Thymus (tissue), 11 donors: ENCODE measurements at regions not wholly inside any gene's neighbourhood (a gene's known extent, or its start where the extent isn't known, plus 50 kb on each side); places are given as distances from the start of the nearest gene placed in this dataset.

ENCODE experiments used
- DNase-seq, 9 donors: peaks; one replicate each; pipeline ENCODE4 v3.0.0-alpha.2; 2013; ENCODE audit warnings: low spot score in 9 of 9, low read depth in 6 of 9, missing footprints in 1 of 9
- H3K27ac ChIP-seq, 2 donors: one replicate each; pipeline ENCODE4 v1.5.1; 2013; ENCODE audit warnings: control low read depth in 1 of 2, low read depth in 1 of 2, low read length in 1 of 2, mild to moderate bottlenecking in 1 of 2, moderate library complexity in 1 of 2
- H3K27me3 ChIP-seq, 2 donors: one replicate each; pipeline ENCODE4 v1.5.1; 2013; ENCODE audit warnings: low read length in 1 of 2; ENCODE audit not compliant: control insufficient read depth in 2 of 2, insufficient read depth in 1 of 2
- H3K36me3 ChIP-seq, 2 donors: one replicate each; pipeline ENCODE4 v1.5.1; 2013; ENCODE audit warnings: low read length in 1 of 2, mild to moderate bottlenecking in 1 of 2, moderate library complexity in 1 of 2; ENCODE audit not compliant: control insufficient read depth in 2 of 2, insufficient read depth in 2 of 2
- H3K4me1 ChIP-seq, 2 donors: one replicate each; pipeline ENCODE4 v1.5.1; 2013; ENCODE audit warnings: low read length in 2 of 2; ENCODE audit not compliant: control insufficient read depth in 2 of 2, insufficient read depth in 2 of 2
- H3K4me3 ChIP-seq, 2 donors: one replicate each; pipeline ENCODE4 v1.5.1; 2013; ENCODE audit warnings: low read length in 2 of 2, control low read depth in 1 of 2, mild to moderate bottlenecking in 1 of 2
- H3K9me3 ChIP-seq, 2 donors: one replicate each; pipeline ENCODE4 v1.5.1; 2013; ENCODE audit warnings: low read length in 1 of 2, mild to moderate bottlenecking in 1 of 2; ENCODE audit not compliant: control insufficient read depth in 2 of 2, insufficient read depth in 1 of 2
- WGBS: extraction: QIAGEN DNeasy Blood & Tissue Kit; methylation state at CpG from one replicate; pipeline ENCODE4 v1.1.7; 2013; 5-methylcytosine and 5-hydroxymethylcytosine counted together
- donor health status: healthy.

GRCh38 chr6:81694855-81695254 lies 57.6 kb downstream of the TENT5A start:
- WGBS, result 90% methylated on average over 1 of the region's 1 CpG
- H3K9me3 ChIP-seq, result no peaks in the 10 kb centered on the region
- no peak overlapping the region for H3K27ac ChIP-seq
- no peaks in the 10 kb centered on the region for H3K27me3 ChIP-seq
- DNase-seq, result no peak
- H3K4me1 ChIP-seq, result no peaks in the 10 kb centered on the region
- no peak overlapping the region for H3K4me3 ChIP-seq
- no peaks in the 10 kb centered on the region for H3K36me3 ChIP-seq

- Histone ChIP-seq H3K4me1 (no peaks in the 10 kb centered on the region), H3K36me3 (no peaks in the 10 kb centered on the region), H3K9me3 (no peaks in the 10 kb centered on the region), H3K27me3 (no peaks in the 10 kb centered on the region), H3K4me3 (no peak overlapping the region), H3K27ac (no peak overlapping the region)
- WGBS, result 90% methylated on average over 2 of the region's 2 CpGs
- no peak for DNase-seq
Observed at GRCh38 chr6:81694207-81694606, 58.3 kb downstream of the TENT5A start.

- WGBS, result 90% methylated on average over 4 of the region's 4 CpGs
- no peaks in the 10 kb centered on the region for H3K36me3 ChIP-seq
- no peak for DNase-seq
- H3K4me1 ChIP-seq, result no peaks in the 10 kb centered on the region
- H3K27me3 ChIP-seq, result no peaks in the 10 kb centered on the region
- no peak overlapping the region for H3K4me3 ChIP-seq
- no peaks in the 10 kb centered on the region for H3K9me3 ChIP-seq
- no peak overlapping the region for H3K27ac ChIP-seq
Observed at GRCh38 chr6:81693266-81693665, 59.2 kb downstream of the TENT5A start.

GRCh38 chr6:81690073-81690472 lies 62.4 kb downstream of the TENT5A start:
- H3K27ac ChIP-seq, result no peak overlapping the region
- H3K27me3 ChIP-seq, result no peaks in the 10 kb centered on the region
- no peaks in the 10 kb centered on the region for H3K36me3 ChIP-seq
- H3K4me3 ChIP-seq, result no peak overlapping the region
- no peak for DNase-seq
- H3K9me3 ChIP-seq, result no peaks in the 10 kb centered on the region
- 97% methylated on average over 1 of the region's 1 CpG for WGBS
- H3K4me1 ChIP-seq, result no peaks in the 10 kb centered on the region

GRCh38 chr6:81689580-81689979 lies 62.9 kb downstream of the TENT5A start:
- H3K4me3 ChIP-seq, result no peak overlapping the region
- H3K27ac ChIP-seq, result no peak overlapping the region
- 95% methylated on average over 3 of the region's 3 CpGs for WGBS
- H3K4me1 ChIP-seq, result no peaks in the 10 kb centered on the region
- no peaks in the 10 kb centered on the region for H3K9me3 ChIP-seq
- DNase-seq, result no peak
- H3K27me3 ChIP-seq, result no peaks in the 10 kb centered on the region
- no peaks in the 10 kb centered on the region for H3K36me3 ChIP-seq

- H3K4me3 ChIP-seq, result no peak overlapping the region
- no peak for DNase-seq
- no peaks in the 10 kb centered on the region for H3K9me3 ChIP-seq
- no peaks in the 10 kb centered on the region for H3K36me3 ChIP-seq
- H3K27ac ChIP-seq, result no peak overlapping the region
- WGBS, result 92% methylated on average over 5 of the region's 5 CpGs
- no peaks in the 10 kb centered on the region for H3K27me3 ChIP-seq
- no peaks in the 10 kb centered on the region for H3K4me1 ChIP-seq
Observed at GRCh38 chr6:81683912-81684311, 68.6 kb downstream of the TENT5A start.

- Histone ChIP-seq H3K4me3 (no peak overlapping the region), H3K9me3 (no peaks in the 10 kb centered on the region), H3K4me1 (no peaks in the 10 kb centered on the region), H3K36me3 (no peaks in the 10 kb centered on the region), H3K27ac (no peak overlapping the region), H3K27me3 (no peaks in the 10 kb centered on the region)
- DNase-seq, result no peak
- WGBS, result 92% methylated on average over 5 of the region's 5 CpGs
Observed at GRCh38 chr6:81682858-81683620, 69.4 kb downstream of the TENT5A start.

- H3K9me3 ChIP-seq, result no peaks in the 10 kb centered on the region
- DNase-seq, result no peak
- no peak overlapping the region for H3K4me3 ChIP-seq
- H3K27me3 ChIP-seq, result no peaks in the 10 kb centered on the region
- no peaks in the 10 kb centered on the region for H3K4me1 ChIP-seq
- H3K36me3 ChIP-seq, result no peaks in the 10 kb centered on the region
- no peak overlapping the region for H3K27ac ChIP-seq
Observed at GRCh38 chr6:81682235-81682795, 70.2 kb downstream of the TENT5A start.

- H3K9me3 ChIP-seq, result no peaks in the 10 kb centered on the region
- no peaks in the 10 kb centered on the region for H3K27me3 ChIP-seq
- DNase-seq, result no peak
- no peaks in the 10 kb centered on the region for H3K4me1 ChIP-seq
- H3K4me3 ChIP-seq, result no peak overlapping the region
- 94% methylated on average over 2 of the region's 2 CpGs for WGBS
- H3K36me3 ChIP-seq, result no peaks in the 10 kb centered on the region
- H3K27ac ChIP-seq, result no peak overlapping the region
Observed at GRCh38 chr6:81669445-81669844, 83.0 kb downstream of the TENT5A start.
